ENCODE measurements at regions not wholly inside any gene's neighbourhood (a gene's known extent, or its start where the extent isn't known, plus 50 kb on each side); places are given as distances from the start of the nearest gene placed in this dataset.

DNA sequence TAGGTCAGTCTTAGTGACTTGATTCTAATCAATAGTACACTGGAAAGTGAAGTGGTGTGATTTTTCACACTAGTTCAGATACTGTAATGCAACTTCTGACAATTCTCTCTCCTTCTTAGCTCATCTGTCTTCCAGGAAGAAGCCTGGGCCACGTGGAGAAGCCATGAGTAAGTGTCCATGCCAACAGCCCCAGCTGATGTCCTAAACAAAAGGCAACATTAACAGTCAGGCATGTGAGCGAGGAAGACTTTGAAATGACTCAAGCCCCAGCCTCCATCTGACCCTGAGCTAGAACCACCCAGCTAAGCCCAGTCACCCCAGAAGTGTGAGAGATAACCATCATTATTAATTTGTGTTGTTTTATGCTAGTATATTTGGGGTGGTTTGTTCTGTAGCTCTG is 115.7 kb upstream of the MAGEB16 start:
- Mint-ChIP-seq H3K27me3 (ENCODE audit: unreplicated experiment) (no peaks in the 10 kb centered on the region), H3K4me1 (ENCODE audit: low read depth, unreplicated experiment) (no peaks in the 10 kb centered on the region), H3K27ac (ENCODE audit: unreplicated experiment) (no peak overlapping the region), H3K4me3 (ENCODE audit: unreplicated experiment) (no peak overlapping the region), H3K9me3 (ENCODE audit: unreplicated experiment) (no peaks in the 10 kb centered on the region), H3K36me3 (ENCODE audit: unreplicated experiment) (no peaks in the 10 kb centered on the region)
- TF ChIP-seq, protein P1, sequence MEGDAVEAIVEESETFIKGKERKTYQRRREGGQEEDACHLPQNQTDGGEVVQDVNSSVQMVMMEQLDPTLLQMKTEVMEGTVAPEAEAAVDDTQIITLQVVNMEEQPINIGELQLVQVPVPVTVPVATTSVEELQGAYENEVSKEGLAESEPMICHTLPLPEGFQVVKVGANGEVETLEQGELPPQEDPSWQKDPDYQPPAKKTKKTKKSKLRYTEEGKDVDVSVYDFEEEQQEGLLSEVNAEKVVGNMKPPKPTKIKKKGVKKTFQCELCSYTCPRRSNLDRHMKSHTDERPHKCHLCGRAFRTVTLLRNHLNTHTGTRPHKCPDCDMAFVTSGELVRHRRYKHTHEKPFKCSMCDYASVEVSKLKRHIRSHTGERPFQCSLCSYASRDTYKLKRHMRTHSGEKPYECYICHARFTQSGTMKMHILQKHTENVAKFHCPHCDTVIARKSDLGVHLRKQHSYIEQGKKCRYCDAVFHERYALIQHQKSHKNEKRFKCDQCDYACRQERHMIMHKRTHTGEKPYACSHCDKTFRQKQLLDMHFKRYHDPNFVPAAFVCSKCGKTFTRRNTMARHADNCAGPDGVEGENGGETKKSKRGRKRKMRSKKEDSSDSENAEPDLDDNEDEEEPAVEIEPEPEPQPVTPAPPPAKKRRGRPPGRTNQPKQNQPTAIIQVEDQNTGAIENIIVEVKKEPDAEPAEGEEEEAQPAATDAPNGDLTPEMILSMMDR (IDR thresholded peaks at IDR 0.05; ENCODE audit: partially characterized antibody, unreplicated experiment), result no peak
- no peak for DNase-seq

DNA sequence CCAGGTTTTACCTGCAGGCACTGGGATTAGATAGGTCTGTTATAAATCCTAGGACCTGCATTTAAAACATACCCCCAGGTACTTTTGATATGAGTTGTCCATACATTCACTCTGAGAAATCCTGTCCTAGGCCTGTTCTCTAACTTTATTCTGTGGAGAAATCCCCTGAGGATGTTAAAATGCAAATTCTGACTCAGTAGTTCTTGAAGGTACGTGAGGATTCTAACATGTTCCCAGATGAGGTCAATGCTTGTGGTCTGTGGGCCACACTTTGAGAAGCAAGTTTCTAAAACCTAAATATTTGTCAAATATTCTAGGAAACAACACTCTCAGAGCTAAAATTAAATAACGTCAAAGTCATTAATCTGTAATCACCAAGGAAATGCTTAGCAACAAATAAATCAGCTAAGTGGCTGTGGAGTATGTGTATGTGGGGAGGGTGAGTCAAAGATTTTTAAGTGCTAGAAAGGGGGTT is 101.3 kb upstream of the MAGEB16 start:
- Mint-ChIP-seq H3K4me3 (ENCODE audit: unreplicated experiment) (no peak overlapping the region), H3K4me1 (ENCODE audit: low read depth, unreplicated experiment) (no peaks in the 10 kb centered on the region), H3K9me3 (ENCODE audit: unreplicated experiment) (no peaks in the 10 kb centered on the region), H3K36me3 (ENCODE audit: unreplicated experiment) (no peaks in the 10 kb centered on the region), H3K27me3 (ENCODE audit: unreplicated experiment) (no peaks in the 10 kb centered on the region), H3K27ac (ENCODE audit: unreplicated experiment) (no peak overlapping the region)
- no peak for DNase-seq
- TF ChIP-seq, protein P1 (IDR thresholded peaks at IDR 0.05; ENCODE audit: partially characterized antibody, unreplicated experiment), result no peak

DNA sequence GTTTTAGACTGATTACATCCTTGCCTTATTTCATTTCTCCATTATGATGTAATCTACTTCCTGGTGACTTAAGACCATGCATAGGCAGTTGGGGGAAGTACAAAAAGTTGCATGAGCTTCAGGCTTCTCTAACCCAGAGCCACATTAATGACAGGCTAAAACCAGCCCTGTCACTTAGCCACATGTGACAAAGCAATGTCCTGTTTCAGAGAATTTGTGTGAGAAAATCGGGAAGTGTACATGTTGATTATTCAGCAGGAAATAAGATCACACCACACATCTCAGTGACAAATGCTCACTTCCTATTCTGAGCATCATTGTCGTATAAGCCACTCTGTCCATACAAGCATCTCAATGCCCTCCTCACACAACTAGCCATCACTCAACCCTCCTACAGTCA is 98.5 kb upstream of the MAGEB16 start:
- TF ChIP-seq, protein P1 (IDR thresholded peaks at IDR 0.05; ENCODE audit: partially characterized antibody, unreplicated experiment), result no peak
- H3K9me3 Mint-ChIP-seq (ENCODE audit: unreplicated experiment), result no peaks in the 10 kb centered on the region
- no peak for DNase-seq
- no peaks in the 10 kb centered on the region for H3K27me3 Mint-ChIP-seq (ENCODE audit: unreplicated experiment)
- H3K4me3 Mint-ChIP-seq (ENCODE audit: unreplicated experiment), result no peak overlapping the region
- H3K4me1 Mint-ChIP-seq (ENCODE audit: low read depth, unreplicated experiment), result no peaks in the 10 kb centered on the region
- no peaks in the 10 kb centered on the region for H3K36me3 Mint-ChIP-seq (ENCODE audit: unreplicated experiment)
- H3K27ac Mint-ChIP-seq (ENCODE audit: unreplicated experiment), result no peak overlapping the region

DNA sequence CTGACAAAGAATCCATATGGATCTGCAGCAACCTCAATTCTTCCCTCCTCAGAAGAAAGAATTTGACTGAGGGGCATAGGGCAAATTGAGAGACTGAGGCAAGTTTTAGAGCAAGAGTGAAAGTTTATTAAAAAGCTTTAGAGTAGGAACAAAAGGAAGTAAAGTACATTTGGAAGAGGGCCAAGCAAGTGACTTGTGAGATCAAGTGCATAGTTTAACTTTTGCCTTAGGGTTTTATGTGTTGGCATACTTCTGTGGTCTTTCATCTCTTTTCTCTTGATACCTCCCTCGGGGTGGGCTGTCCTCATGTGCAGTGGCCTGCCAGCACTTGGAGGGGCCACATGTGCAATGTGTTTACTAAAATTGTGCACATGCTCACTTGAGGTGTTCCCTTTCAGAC is 98.0 kb upstream of the MAGEB16 start:
- no peak overlapping the region for H3K27ac Mint-ChIP-seq (ENCODE audit: unreplicated experiment)
- no peaks in the 10 kb centered on the region for H3K9me3 Mint-ChIP-seq (ENCODE audit: unreplicated experiment)
- H3K36me3 Mint-ChIP-seq (ENCODE audit: unreplicated experiment), result no peaks in the 10 kb centered on the region

DNA sequence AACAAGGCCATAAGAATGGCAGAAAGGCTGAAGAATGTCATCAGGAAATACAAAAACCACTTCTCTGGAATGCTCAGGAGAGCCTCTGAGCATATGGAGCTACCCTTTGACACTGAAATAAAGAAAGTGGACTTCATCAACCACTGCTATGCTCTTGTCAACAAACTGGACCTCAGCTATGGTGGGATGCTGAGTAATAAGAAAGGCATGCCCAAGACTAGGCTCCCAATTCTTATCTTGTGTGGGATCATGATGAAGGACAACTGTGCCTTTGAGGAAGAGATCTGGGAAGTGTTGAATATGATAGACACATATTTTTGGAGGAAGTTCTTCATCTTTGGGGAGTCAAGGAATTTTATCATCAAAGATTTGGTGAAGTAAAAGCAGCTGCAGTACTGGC is 86.9 kb upstream of the MAGEB16 start:
- Mint-ChIP-seq H3K9me3 (ENCODE audit: unreplicated experiment) (no peaks in the 10 kb centered on the region), H3K4me3 (ENCODE audit: unreplicated experiment) (no peak overlapping the region), H3K4me1 (ENCODE audit: low read depth, unreplicated experiment) (no peaks in the 10 kb centered on the region), H3K36me3 (ENCODE audit: unreplicated experiment) (no peaks in the 10 kb centered on the region), H3K27me3 (ENCODE audit: unreplicated experiment) (no peaks in the 10 kb centered on the region), H3K27ac (ENCODE audit: unreplicated experiment) (no peak overlapping the region)
- TF ChIP-seq, protein P1 (IDR thresholded peaks at IDR 0.05; ENCODE audit: partially characterized antibody, unreplicated experiment), result no peak
- DNase-seq, result no peak

More for the DNA sequence above, 98.0 kb upstream of the MAGEB16 start:
- DNase-seq, result no peak
- no peak overlapping the region for H3K4me3 Mint-ChIP-seq (ENCODE audit: unreplicated experiment)
- H3K27me3 Mint-ChIP-seq (ENCODE audit: unreplicated experiment), result no peaks in the 10 kb centered on the region
- TF ChIP-seq, protein P1 (IDR thresholded peaks at IDR 0.05; ENCODE audit: partially characterized antibody, unreplicated experiment), result no peak
- H3K4me1 Mint-ChIP-seq (ENCODE audit: low read depth, unreplicated experiment), result no peaks in the 10 kb centered on the region

Data from glutamatergic neuron (in vitro differentiated cells).